ENCODE measurements at regions not wholly inside any gene's neighbourhood (a gene's known extent, or its start where the extent isn't known, plus 50 kb on each side); places are given as distances from the start of the nearest gene placed in this dataset.
"Not testable (repeated sequence)": the region's sequence is repeated elsewhere in the genome, so short reads cannot be mapped to it uniquely, and the experiment has no call there.

GRCh38 chr14:30473846-30474696, 84.9 kb upstream of the G2E3 start:
- H3K79me2 ChIP-seq (ENCODE audit: insufficient read depth); H3K27ac ChIP-seq (ENCODE audit: low read depth in 2 of 2, low read length in 1 of 2); H2AFZ ChIP-seq (ENCODE audit: low read depth); CTCF ChIA-PET; H3K4me1 ChIP-seq (ENCODE audit: control insufficient read depth in 1 of 2, insufficient read depth in 2 of 2, low read depth in 1 of 2, low read length in 1 of 2); H3F3A ChIP-seq (replicated peaks; ENCODE audit: insufficient read depth); H3K9me2 ChIP-seq; H3K9me3 ChIP-seq; H3K4me2 ChIP-seq; H4K20me1 ChIP-seq (ENCODE audit: insufficient read depth); H3K4me3 ChIP-seq (ENCODE audit: low read depth in 2 of 2, low read length in 1 of 2); DNase-seq; POLR2A ChIA-PET; H3K9ac ChIP-seq; H3K27me3 ChIP-seq (ENCODE audit: insufficient read depth); H3K36me3 ChIP-seq (replicated peaks in 1 of 2; ENCODE audit: control insufficient read depth in 1 of 2, insufficient read depth in 2 of 2, low read length in 1 of 2): not testable (repeated sequence)
- WGBS (ENCODE audit: low lambda C conversion rate): 41% methylated on average over 24 of the region's 36 CpGs

GRCh38 chr14:30482276-30482675, 76.7 kb upstream of the G2E3 start:
- no peak overlapping the region for H3K4me2 ChIP-seq
- no peaks in the 10 kb centered on the region for H3K27me3 ChIP-seq (ENCODE audit: insufficient read depth)
- no peaks in the 10 kb centered on the region for H3K36me3 ChIP-seq (replicated peaks in 1 of 2; ENCODE audit: control insufficient read depth in 1 of 2, insufficient read depth in 2 of 2, low read length in 1 of 2)
- TF ChIP-seq POLR2AphosphoS5 (IDR thresholded peaks at IDR 0.05; ENCODE audit: low read depth, low read length) (no peak), ELF1 (IDR thresholded peaks at IDR 0.05) (no peak)
- DNase-seq: no peak
- H3F3A ChIP-seq (replicated peaks; ENCODE audit: insufficient read depth): no peaks in the 10 kb centered on the region
- no peak overlapping the region for H3K9ac ChIP-seq
- POLR2A ChIA-PET: no interaction called here
- no peaks in the 10 kb centered on the region for H3K9me2 ChIP-seq
- H3K9me3 ChIP-seq: no peaks in the 10 kb centered on the region
- CTCF ChIA-PET: interaction anchor here (1.2 kb wide), 1 partner anchor 39 kb away, joined by 4 read pairs; no protein-coding TSS in a partner anchor
- no peaks in the 10 kb centered on the region for H3K79me2 ChIP-seq (ENCODE audit: insufficient read depth)
- WGBS (ENCODE audit: low lambda C conversion rate): 0% methylated on average over 1 of the region's 1 CpG
- H2AFZ ChIP-seq (ENCODE audit: low read depth): no peak overlapping the region
- H4K20me1 ChIP-seq (ENCODE audit: insufficient read depth): no peaks in the 10 kb centered on the region
- no peaks in the 10 kb centered on the region for H3K4me1 ChIP-seq (ENCODE audit: control insufficient read depth in 1 of 2, insufficient read depth in 2 of 2, low read depth in 1 of 2, low read length in 1 of 2)
- H3K4me3 ChIP-seq (ENCODE audit: low read depth in 2 of 2, low read length in 1 of 2): no peak overlapping the region
- no peak overlapping the region for H3K27ac ChIP-seq (ENCODE audit: low read depth in 2 of 2, low read length in 1 of 2)

GRCh38 chr14:30484201-30484600, 74.8 kb upstream of the G2E3 start:
- Histone ChIP-seq H3K79me2 (ENCODE audit: insufficient read depth) (no peaks in the 10 kb centered on the region), H3K27me3 (ENCODE audit: insufficient read depth) (no peaks in the 10 kb centered on the region), H3F3A (replicated peaks; ENCODE audit: insufficient read depth) (no peaks in the 10 kb centered on the region), H3K9me3 (no peaks in the 10 kb centered on the region), H3K9ac (no peak overlapping the region), H2AFZ (ENCODE audit: low read depth) (no peak overlapping the region), H3K4me2 (no peak overlapping the region), H3K27ac (ENCODE audit: low read depth in 2 of 2, low read length in 1 of 2) (no peak overlapping the region), H4K20me1 (ENCODE audit: insufficient read depth) (no peaks in the 10 kb centered on the region), H3K36me3 (replicated peaks in 1 of 2; ENCODE audit: control insufficient read depth in 1 of 2, insufficient read depth in 2 of 2, low read length in 1 of 2) (no peaks in the 10 kb centered on the region), H3K9me2 (no peaks in the 10 kb centered on the region), H3K4me1 (ENCODE audit: control insufficient read depth in 1 of 2, insufficient read depth in 2 of 2, low read depth in 1 of 2, low read length in 1 of 2) (no peaks in the 10 kb centered on the region), H3K4me3 (ENCODE audit: low read depth in 2 of 2, low read length in 1 of 2) (no peak overlapping the region)
- no peak for DNase-seq
- ChIA-PET CTCF (interaction anchor here (1.9 kb wide), 1 partner anchor 38 kb away, joined by 4 read pairs; no protein-coding TSS in a partner anchor), POLR2A (no interaction called here)
- WGBS (ENCODE audit: low lambda C conversion rate): 40% methylated on average over 3 of the region's 3 CpGs
- TF ChIP-seq TEAD4 (IDR thresholded peaks at IDR 0.05; ENCODE audit: borderline replicate concordance, insufficient read depth) (no peak), MAX (IDR thresholded peaks at IDR 0.05; ENCODE audit: low read depth) (no peak), SIN3A (IDR thresholded peaks at IDR 0.05; ENCODE audit: borderline replicate concordance, low read depth, low read length) (no peak), NFIC (IDR thresholded peaks at IDR 0.05; ENCODE audit: borderline replicate concordance) (no peak), REST (IDR thresholded peaks at IDR 0.05; ENCODE audit: low read depth, low read length) (no peak), RFX5 (IDR thresholded peaks at IDR 0.05; ENCODE audit: low read length) (no peak), EZH2phosphoT487 (IDR thresholded peaks at IDR 0.05; ENCODE audit: borderline replicate concordance, low read depth) (no peak), YY1 (IDR thresholded peaks at IDR 0.05; ENCODE audit: low read depth) (no peak), TCF12 (IDR thresholded peaks at IDR 0.05) (no peak), JUND (IDR thresholded peaks at IDR 0.05) (no peak), FOXJ3 (CRISPR knock-in tag; IDR thresholded peaks at IDR 0.05) (no peak), MXI1 (IDR thresholded peaks at IDR 0.05; ENCODE audit: low read depth, low read length) (no peak), ZBTB33 (IDR thresholded peaks at IDR 0.05; ENCODE audit: borderline replicate concordance, low read depth) (no peak)

All from SK-N-SH (cell line).